Fibroblast of pulmonary artery (primary cell): ENCODE measurements at regions not wholly inside any gene's neighbourhood (a gene's known extent, or its start where the extent isn't known, plus 50 kb on each side); places are given as distances from the start of the nearest gene placed in this dataset.

Experiments used
- DNase-seq: peaks from one replicate; pipeline ENCODE4 v3.0.0-alpha.2; 2010; ENCODE audit warnings: low read depth
- H3K4me3 ChIP-seq: replicated peaks from 2 replicates; pipeline ENCODE4 v1.5.1; 2011; ENCODE audit warnings: low read depth, mild to moderate bottlenecking, control low read depth, low read length, moderate library complexity
- CTCF ChIP-seq: IDR thresholded peaks from 2 replicates; pipeline ENCODE4 v1.5.1; 2011; ENCODE audit warnings: mild to moderate bottlenecking, control low read depth, low read length, inconsistent platforms; ENCODE audit errors: missing control alignments

GRCh38 chr22:49205483-49205800, 622.2 kb downstream of the BRD1 start:
- no peak overlapping the region for H3K4me3 ChIP-seq
- DNase-seq = no peak
- TF ChIP-seq CTCF = no peak

- H3K4me3 ChIP-seq = no peak overlapping the region
- no peak for DNase-seq
- TF ChIP-seq CTCF = no peak
Measured at GRCh38 chr22:49204599-49205482, 622.8 kb downstream of the BRD1 start.

GRCh38 chr22:49203859-49204598, 623.6 kb downstream of the BRD1 start:
- no peak for DNase-seq
- no peak overlapping the region for H3K4me3 ChIP-seq

GRCh38 chr22:49203091-49203858, 624.4 kb downstream of the BRD1 start:
- no peak for TF ChIP-seq CTCF
- no peak overlapping the region for H3K4me3 ChIP-seq
- no peak for DNase-seq

More at GRCh38 chr22:49203859-49204598, 623.6 kb downstream of the BRD1 start:
- TF ChIP-seq CTCF = no peak

DNA sequence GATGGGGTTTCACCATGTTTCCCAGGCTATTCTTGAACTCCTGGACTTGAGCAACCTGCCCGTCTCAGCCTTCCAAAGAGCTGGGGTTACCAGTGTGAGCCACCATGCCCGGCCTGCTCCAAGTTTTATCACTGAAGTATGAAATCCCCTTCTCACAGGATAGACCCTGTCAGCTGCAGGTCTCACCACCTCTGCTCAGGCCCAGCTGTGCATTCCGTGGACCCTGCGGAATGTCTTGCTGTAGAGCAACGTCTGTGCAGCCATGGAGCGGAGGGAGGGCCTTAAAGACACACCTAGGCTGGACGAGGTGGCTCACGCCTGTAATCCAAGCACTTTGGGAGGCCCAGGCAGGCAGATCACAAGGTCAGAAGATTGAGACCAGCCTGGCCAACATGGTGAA, 625.4 kb downstream of the BRD1 start:
- DNase-seq = no peak
- no peak overlapping the region for H3K4me3 ChIP-seq
- no peak for TF ChIP-seq CTCF

DNA sequence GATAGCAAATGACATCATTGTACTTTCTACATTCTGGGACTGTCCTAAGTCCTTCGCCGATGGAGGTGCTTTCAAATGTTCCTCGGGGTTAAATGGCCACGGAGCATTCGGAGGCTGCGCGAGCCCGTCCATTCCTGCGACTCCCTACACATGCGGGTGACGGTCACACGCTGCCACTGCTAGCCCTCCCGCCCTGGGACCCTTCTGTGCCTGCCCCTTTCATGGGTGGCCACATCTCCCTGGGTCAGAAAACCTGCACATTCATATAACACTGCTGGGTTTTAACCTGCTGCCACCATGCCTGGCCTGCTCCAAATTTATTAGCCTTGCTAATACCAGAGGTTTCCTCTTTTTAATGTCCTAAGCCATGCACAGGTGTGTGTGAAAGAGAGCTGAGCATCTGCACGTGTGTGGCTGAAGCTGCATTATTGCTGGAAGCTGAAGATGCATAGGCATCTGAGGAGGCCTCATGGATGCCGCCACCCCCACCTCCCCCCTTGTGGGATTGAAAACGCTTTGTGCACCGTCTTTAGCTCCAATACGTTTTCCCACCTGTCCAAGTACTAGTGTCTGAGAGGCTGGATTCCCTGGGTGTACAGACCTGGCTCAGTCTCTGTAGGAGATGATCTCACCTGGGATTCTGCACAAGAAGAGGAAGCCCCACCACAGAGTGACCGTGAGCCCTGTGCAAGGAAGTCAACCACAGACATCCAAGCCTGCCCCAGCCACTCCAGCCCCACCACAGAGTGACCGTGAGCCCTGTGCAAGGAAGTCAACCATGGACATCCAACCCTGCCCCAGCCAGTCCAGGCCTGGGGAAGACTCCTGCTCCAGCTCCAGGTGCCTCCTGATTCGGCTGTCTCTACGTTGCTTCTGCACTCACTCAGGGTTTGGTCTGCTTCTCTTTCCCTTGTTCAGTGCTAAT, 626.4 kb downstream of the BRD1 start:
- no peak for TF ChIP-seq CTCF
- DNase-seq = no peak
- no peak overlapping the region for H3K4me3 ChIP-seq
